ENCODE measurements at regions not wholly inside any gene's neighbourhood (a gene's known extent, or its start where the extent isn't known, plus 50 kb on each side); places are given as distances from the start of the nearest gene placed in this dataset.
A peak's percentile ranks its signal among the peaks of the same experiment; 100 is the strongest.

- TF ChIP-seq, protein P1, sequence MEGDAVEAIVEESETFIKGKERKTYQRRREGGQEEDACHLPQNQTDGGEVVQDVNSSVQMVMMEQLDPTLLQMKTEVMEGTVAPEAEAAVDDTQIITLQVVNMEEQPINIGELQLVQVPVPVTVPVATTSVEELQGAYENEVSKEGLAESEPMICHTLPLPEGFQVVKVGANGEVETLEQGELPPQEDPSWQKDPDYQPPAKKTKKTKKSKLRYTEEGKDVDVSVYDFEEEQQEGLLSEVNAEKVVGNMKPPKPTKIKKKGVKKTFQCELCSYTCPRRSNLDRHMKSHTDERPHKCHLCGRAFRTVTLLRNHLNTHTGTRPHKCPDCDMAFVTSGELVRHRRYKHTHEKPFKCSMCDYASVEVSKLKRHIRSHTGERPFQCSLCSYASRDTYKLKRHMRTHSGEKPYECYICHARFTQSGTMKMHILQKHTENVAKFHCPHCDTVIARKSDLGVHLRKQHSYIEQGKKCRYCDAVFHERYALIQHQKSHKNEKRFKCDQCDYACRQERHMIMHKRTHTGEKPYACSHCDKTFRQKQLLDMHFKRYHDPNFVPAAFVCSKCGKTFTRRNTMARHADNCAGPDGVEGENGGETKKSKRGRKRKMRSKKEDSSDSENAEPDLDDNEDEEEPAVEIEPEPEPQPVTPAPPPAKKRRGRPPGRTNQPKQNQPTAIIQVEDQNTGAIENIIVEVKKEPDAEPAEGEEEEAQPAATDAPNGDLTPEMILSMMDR (IDR thresholded peaks at IDR 0.05): no peak
- TF ChIP-seq KDM5A (IDR thresholded peaks at IDR 0.05): no peak
- no peak for TF ChIP-seq PHF8 (IDR thresholded peaks at IDR 0.05; ENCODE audit: borderline replicate concordance, low read depth)
- TF ChIP-seq POLR2A (IDR thresholded peaks at IDR 0.05; ENCODE audit: low read length): no peak
- peak; percentile 83; the same call in 2 of the 3 replicates for TF ChIP-seq BCL3 (IDR thresholded peaks at IDR 0.05)
- TF ChIP-seq MAX (IDR thresholded peaks at IDR 0.05): peak; percentile 75
- TF ChIP-seq RNF2 (IDR thresholded peaks at IDR 0.05; ENCODE audit: borderline replicate concordance, low read depth): no peak
- peak; percentile 62 to 83; a peak in 4 of 5 replicates for TF ChIP-seq EP300 (IDR thresholded peaks at IDR 0.05)
- peak; percentile 22; the same call in 1 of the 2 replicates for TF ChIP-seq E2F6 (IDR thresholded peaks at IDR 0.05; ENCODE audit: borderline replicate concordance, low read depth)
- TF ChIP-seq NFE2L2 (conservative IDR thresholded peaks at IDR 0.05; ENCODE audit: low read length): no peak
- no peak for TF ChIP-seq RFX5 (IDR thresholded peaks at IDR 0.05)
Measured at GRCh38 chr5:61599370-61600122, 267.5 kb downstream of the ZSWIM6 start.
